ENCODE measurements at regions not wholly inside any gene's neighbourhood (a gene's known extent, or its start where the extent isn't known, plus 50 kb on each side); places are given as distances from the start of the nearest gene placed in this dataset.
"Not testable (repeated sequence)": the region's sequence is repeated elsewhere in the genome, so short reads cannot be mapped to it uniquely, and the experiment has no call there.

GRCh38 chr6:14573267-14573666, 455.7 kb downstream of the CD83 start:
- intact Hi-C loops (cut with DNase I) = no loop called here
- ATAC-seq (peak; percentile 40 to 63), DNase-seq (no peak)

- no peak for ATAC-seq
- no peak for DNase-seq
- intact Hi-C loops (cut with DNase I) = no loop called here
Observed at GRCh38 chr6:14573703-14574290, 456.2 kb downstream of the CD83 start.

- intact Hi-C loops (cut with DNase I) = no loop called here
- no peak for DNase-seq
Observed at GRCh38 chr6:14575961-14576360, 458.4 kb downstream of the CD83 start.

GRCh38 chr6:14578994-14579393, 461.4 kb downstream of the CD83 start:
- DNase-seq (no peak), ATAC-seq (no peak)
- intact Hi-C loops (cut with DNase I) = no loop called here

More at GRCh38 chr6:14575961-14576360, 458.4 kb downstream of the CD83 start:
- no peak for ATAC-seq

GRCh38 chr6:14582749-14583148, 465.2 kb downstream of the CD83 start:
- DNase-seq = no peak
- ATAC-seq = no peak
- intact Hi-C loops (cut with DNase I) = no loop called here

- DNase-seq (no peak), ATAC-seq (no peak)
- intact Hi-C loops (cut with DNase I) = no loop called here
Observed at GRCh38 chr6:14583826-14584225, 466.3 kb downstream of the CD83 start.

- intact Hi-C loops (cut with DNase I) = no loop called here
- no peak for DNase-seq
- peak in 1 of 2 donors; percentile 44 for ATAC-seq
Observed at GRCh38 chr6:14584450-14584849, 466.9 kb downstream of the CD83 start.

- intact Hi-C loops (cut with DNase I) = no loop called here
- ATAC-seq (peak in 1 of 2 donors; percentile 63), DNase-seq (no peak)
Observed at GRCh38 chr6:14585689-14586088, 468.1 kb downstream of the CD83 start.

GRCh38 chr6:14589175-14589574, 471.6 kb downstream of the CD83 start:
- ATAC-seq = no peak
- DNase-seq = no peak
- intact Hi-C loops (cut with DNase I) = no loop called here

GRCh38 chr6:14590586-14590985, 473.0 kb downstream of the CD83 start:
- ATAC-seq = no peak
- intact Hi-C loops (cut with DNase I) = no loop called here

GRCh38 chr6:14591998-14592397, 474.4 kb downstream of the CD83 start:
- intact Hi-C loops (cut with DNase I) = no loop called here
- no peak for ATAC-seq
- no peak for DNase-seq

More at GRCh38 chr6:14590586-14590985, 473.0 kb downstream of the CD83 start:
- DNase-seq = no peak

GRCh38 chr6:14593286-14593685, 475.7 kb downstream of the CD83 start:
- DNase-seq (no peak), ATAC-seq (no peak)
- intact Hi-C loops (cut with DNase I) = no loop called here

GRCh38 chr6:14595751-14596150, 478.2 kb downstream of the CD83 start:
- intact Hi-C loops (cut with DNase I) = no loop called here
- no peak for ATAC-seq
- DNase-seq = no peak

GRCh38 chr6:14596410-14596809, 478.8 kb downstream of the CD83 start:
- DNase-seq (peak; percentile 48), ATAC-seq (peak in 1 of 2 donors; percentile 44)
- intact Hi-C loops (cut with DNase I) = no loop called here

GRCh38 chr6:14597090-14597489, 479.5 kb downstream of the CD83 start:
- intact Hi-C loops (cut with DNase I) = no loop called here
- no peak for ATAC-seq
- no peak for DNase-seq

- intact Hi-C loops (cut with DNase I) = no loop called here
- DNase-seq = no peak
- ATAC-seq = no peak
Observed at GRCh38 chr6:14598017-14598864, 480.7 kb downstream of the CD83 start.

GRCh38 chr6:14600306-14600705, 482.7 kb downstream of the CD83 start:
- intact Hi-C loops (cut with DNase I); ATAC-seq; DNase-seq: not testable (repeated sequence)

GRCh38 chr6:14601490-14601889, 483.9 kb downstream of the CD83 start:
- intact Hi-C loops (cut with DNase I) = no loop called here
- DNase-seq = no peak
- no peak for ATAC-seq

GRCh38 chr6:14606353-14606752, 488.8 kb downstream of the CD83 start:
- ATAC-seq = no peak
- intact Hi-C loops (cut with DNase I) = no loop called here
- no peak for DNase-seq

GRCh38 chr6:14610141-14610540, 492.6 kb downstream of the CD83 start:
- ATAC-seq = no peak
- DNase-seq = no peak
- intact Hi-C loops (cut with DNase I) = no loop called here
